ENCODE measurements at regions not wholly inside any gene's neighbourhood (a gene's known extent, or its start where the extent isn't known, plus 50 kb on each side); places are given as distances from the start of the nearest gene placed in this dataset.

- Mint-ChIP-seq H3K9me3 (ENCODE audit: unreplicated experiment) (no peaks in the 10 kb centered on the region), H3K4me3 (ENCODE audit: unreplicated experiment) (no peak overlapping the region), H3K27me3 (ENCODE audit: unreplicated experiment) (no peaks in the 10 kb centered on the region), H3K36me3 (ENCODE audit: unreplicated experiment) (no peaks in the 10 kb centered on the region), H3K4me1 (ENCODE audit: low read depth, unreplicated experiment) (no peaks in the 10 kb centered on the region), H3K27ac (ENCODE audit: unreplicated experiment) (no peak overlapping the region)
- DNase-seq: no peak
- no peak for TF ChIP-seq CTCF (IDR thresholded peaks at IDR 0.05; ENCODE audit: partially characterized antibody, unreplicated experiment)
Measured at GRCh38 chr7:118662266-118662665, 437.8 kb downstream of the ANKRD7 start.

- no peak for DNase-seq
- Mint-ChIP-seq H3K4me3 (ENCODE audit: unreplicated experiment) (no peak overlapping the region), H3K36me3 (ENCODE audit: unreplicated experiment) (no peaks in the 10 kb centered on the region), H3K27me3 (ENCODE audit: unreplicated experiment) (no peaks in the 10 kb centered on the region), H3K4me1 (ENCODE audit: low read depth, unreplicated experiment) (no peaks in the 10 kb centered on the region), H3K27ac (ENCODE audit: unreplicated experiment) (no peak overlapping the region), H3K9me3 (ENCODE audit: unreplicated experiment) (no peaks in the 10 kb centered on the region)
- no peak for TF ChIP-seq CTCF (IDR thresholded peaks at IDR 0.05; ENCODE audit: partially characterized antibody, unreplicated experiment)
Measured at GRCh38 chr7:118664498-118664897, 440.0 kb downstream of the ANKRD7 start.

- DNase-seq: no peak
- Mint-ChIP-seq H3K36me3 (ENCODE audit: unreplicated experiment) (no peaks in the 10 kb centered on the region), H3K4me3 (ENCODE audit: unreplicated experiment) (no peak overlapping the region), H3K27ac (ENCODE audit: unreplicated experiment) (no peak overlapping the region), H3K4me1 (ENCODE audit: low read depth, unreplicated experiment) (no peaks in the 10 kb centered on the region), H3K9me3 (ENCODE audit: unreplicated experiment) (no peaks in the 10 kb centered on the region), H3K27me3 (ENCODE audit: unreplicated experiment) (no peaks in the 10 kb centered on the region)
- TF ChIP-seq CTCF (IDR thresholded peaks at IDR 0.05; ENCODE audit: partially characterized antibody, unreplicated experiment): no peak
Measured at GRCh38 chr7:118671149-118671548, 446.6 kb downstream of the ANKRD7 start.

- Mint-ChIP-seq H3K4me3 (ENCODE audit: unreplicated experiment) (no peak overlapping the region), H3K27me3 (ENCODE audit: unreplicated experiment) (no peaks in the 10 kb centered on the region), H3K4me1 (ENCODE audit: low read depth, unreplicated experiment) (no peaks in the 10 kb centered on the region), H3K36me3 (ENCODE audit: unreplicated experiment) (no peaks in the 10 kb centered on the region), H3K27ac (ENCODE audit: unreplicated experiment) (no peak overlapping the region), H3K9me3 (ENCODE audit: unreplicated experiment) (no peaks in the 10 kb centered on the region)
- TF ChIP-seq CTCF (IDR thresholded peaks at IDR 0.05; ENCODE audit: partially characterized antibody, unreplicated experiment): no peak
- DNase-seq: no peak
Measured at GRCh38 chr7:118684796-118685195, 460.3 kb downstream of the ANKRD7 start.

- Mint-ChIP-seq H3K4me3 (ENCODE audit: unreplicated experiment) (no peak overlapping the region), H3K27me3 (ENCODE audit: unreplicated experiment) (no peaks in the 10 kb centered on the region), H3K27ac (ENCODE audit: unreplicated experiment) (no peak overlapping the region), H3K36me3 (ENCODE audit: unreplicated experiment) (no peaks in the 10 kb centered on the region), H3K9me3 (ENCODE audit: unreplicated experiment) (no peaks in the 10 kb centered on the region), H3K4me1 (ENCODE audit: low read depth, unreplicated experiment) (no peaks in the 10 kb centered on the region)
- no peak for TF ChIP-seq CTCF (IDR thresholded peaks at IDR 0.05; ENCODE audit: partially characterized antibody, unreplicated experiment)
- DNase-seq: no peak
Measured at GRCh38 chr7:118689403-118689802, 464.9 kb downstream of the ANKRD7 start.

All from glutamatergic neuron (in vitro differentiated cells).